GM19238 (cell line): ENCODE measurements at regions not wholly inside any gene's neighbourhood (a gene's known extent, or its start where the extent isn't known, plus 50 kb on each side); places are given as distances from the start of the nearest gene placed in this dataset.
"Not testable (repeated sequence)": the region's sequence is repeated elsewhere in the genome, so short reads cannot be mapped to it uniquely, and the experiment has no call there.

Experiments
- DNase-seq: peaks from one replicate; pipeline ENCODE4 v3.0.0; 2011; ENCODE audit warnings: low spot score; ENCODE audit not compliant: insufficient read length

DNA sequence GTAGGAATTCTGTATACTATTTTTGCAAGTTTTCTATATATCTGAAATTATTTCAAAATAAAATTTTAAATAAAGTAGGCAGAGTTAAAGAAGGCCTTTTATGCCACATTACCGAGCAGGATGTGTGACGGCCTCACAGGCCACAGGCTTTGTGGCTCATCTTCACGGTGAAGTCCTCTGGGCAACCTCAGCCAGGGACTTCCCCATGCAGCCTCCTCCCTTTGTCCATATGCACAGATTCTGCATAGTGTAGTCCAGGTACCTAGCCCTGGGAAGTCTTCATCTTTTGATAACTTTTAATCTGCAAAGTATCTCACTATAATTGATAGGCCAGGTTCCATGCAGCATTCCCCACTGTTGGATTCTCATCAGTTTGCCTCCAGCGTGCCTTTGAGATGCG lies 62.8 kb downstream of the ARHGAP11B start:
- not testable (repeated sequence) for DNase-seq

DNA sequence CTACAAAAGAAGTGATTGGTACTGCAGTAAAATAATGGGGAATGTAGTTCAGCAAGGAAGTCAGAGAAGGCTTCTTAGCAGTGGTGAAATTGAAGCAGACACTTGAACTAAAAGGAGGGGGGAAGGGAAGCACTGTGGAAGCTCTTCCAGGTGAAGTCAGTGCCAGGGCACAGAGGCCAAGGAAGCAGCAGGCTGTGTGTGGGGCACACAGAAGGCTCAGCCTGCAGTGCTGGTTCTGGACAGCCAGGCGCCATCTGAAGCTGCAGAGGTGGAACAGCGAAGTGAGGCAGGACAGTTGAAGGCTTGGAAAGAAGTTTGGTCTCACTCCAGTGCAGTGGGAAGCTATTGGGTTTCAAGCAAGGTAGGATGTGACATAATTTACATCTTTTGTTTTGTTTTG lies 64.2 kb downstream of the ARHGAP11B start:
- DNase-seq = not testable (repeated sequence)

GRCh38 chr15:30695811-30696210 lies 69.9 kb downstream of the ARHGAP11B start:
- DNase-seq = not testable (repeated sequence)

DNA sequence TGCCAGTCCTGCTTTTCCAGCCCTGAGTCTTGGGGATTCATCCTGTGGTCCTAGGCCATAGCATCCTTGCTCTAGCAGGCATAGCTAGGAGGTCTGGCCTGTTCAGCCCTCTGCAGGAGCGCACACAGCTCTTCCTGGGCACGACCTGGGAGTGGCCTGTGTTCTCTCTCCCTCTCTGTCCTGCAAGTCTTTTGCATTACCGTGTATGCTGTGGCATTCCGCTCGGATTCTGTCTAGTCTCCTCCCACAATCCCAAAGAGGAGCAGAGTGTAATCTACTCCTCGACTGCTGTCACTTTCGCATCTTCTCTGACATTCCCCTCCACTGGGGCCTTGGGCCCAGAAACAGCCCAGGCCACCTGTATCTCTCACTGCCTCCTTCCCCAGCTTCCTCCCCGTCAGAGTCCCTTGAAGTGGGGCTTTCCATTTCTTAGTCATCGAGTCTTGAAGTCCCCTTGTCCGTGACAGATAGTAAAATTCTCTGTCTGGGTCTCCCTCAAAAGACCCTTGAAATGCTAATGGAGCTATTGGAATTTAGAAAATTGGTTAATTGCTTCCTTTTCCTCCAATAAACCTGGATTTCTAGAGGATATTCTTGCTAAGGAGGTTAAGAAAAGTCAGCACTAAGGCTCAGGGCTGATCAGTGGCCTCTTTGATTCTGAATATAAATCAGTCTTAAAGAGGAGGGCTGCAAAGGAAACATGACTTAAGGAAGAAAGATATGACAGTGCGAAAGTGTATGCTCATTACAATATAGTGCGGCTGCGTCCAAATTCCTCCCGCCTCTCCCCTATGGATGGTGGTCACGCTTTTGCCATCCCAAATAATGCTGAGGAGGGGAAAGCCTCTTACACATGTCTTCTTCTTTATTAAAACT lies 70.7 kb downstream of the ARHGAP11B start:
- DNase-seq = not testable (repeated sequence)

GRCh38 chr15:30697315-30697685 lies 71.4 kb downstream of the ARHGAP11B start:
- DNase-seq = not testable (repeated sequence)

GRCh38 chr15:30700006-30700597 lies 74.2 kb downstream of the ARHGAP11B start:
- DNase-seq = not testable (repeated sequence)

DNA sequence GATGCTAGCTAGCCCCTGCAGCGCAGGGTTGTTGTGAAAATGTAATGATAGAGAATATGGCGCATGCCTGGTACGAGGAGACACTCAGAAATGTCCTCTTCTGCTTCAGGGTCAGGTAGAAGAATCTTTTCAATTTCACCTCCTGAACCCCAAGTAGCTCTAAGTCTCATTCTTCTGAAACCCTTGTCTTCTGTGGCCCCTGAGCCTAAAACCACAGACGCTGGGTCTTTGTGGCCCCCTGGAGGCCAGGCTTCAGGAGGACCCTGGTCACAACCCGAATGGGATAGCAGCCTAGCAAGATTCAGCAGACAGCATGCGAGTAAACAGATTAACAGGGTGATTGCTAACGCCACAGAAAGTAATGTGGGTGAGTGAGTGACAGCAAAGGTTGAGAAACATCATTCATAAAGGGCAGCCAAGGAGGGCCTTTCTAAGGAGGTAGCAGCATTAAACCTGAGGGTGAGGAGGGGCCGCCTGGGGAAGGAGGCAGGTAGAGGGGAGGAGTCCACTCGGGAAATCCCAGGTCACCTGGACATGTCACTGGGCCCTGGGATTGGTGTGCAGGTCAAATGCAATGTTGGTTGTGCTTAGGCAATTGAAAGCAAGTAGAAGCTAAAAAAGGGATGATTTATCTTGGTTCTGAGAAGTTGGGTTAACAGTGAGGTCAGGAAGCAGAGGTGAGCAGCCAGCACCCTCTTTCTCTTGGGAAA lies 82.2 kb downstream of the ARHGAP11B start:
- not testable (repeated sequence) for DNase-seq

- DNase-seq = not testable (repeated sequence)
Measured at GRCh38 chr15:30708809-30709208, 82.9 kb downstream of the ARHGAP11B start.

DNA sequence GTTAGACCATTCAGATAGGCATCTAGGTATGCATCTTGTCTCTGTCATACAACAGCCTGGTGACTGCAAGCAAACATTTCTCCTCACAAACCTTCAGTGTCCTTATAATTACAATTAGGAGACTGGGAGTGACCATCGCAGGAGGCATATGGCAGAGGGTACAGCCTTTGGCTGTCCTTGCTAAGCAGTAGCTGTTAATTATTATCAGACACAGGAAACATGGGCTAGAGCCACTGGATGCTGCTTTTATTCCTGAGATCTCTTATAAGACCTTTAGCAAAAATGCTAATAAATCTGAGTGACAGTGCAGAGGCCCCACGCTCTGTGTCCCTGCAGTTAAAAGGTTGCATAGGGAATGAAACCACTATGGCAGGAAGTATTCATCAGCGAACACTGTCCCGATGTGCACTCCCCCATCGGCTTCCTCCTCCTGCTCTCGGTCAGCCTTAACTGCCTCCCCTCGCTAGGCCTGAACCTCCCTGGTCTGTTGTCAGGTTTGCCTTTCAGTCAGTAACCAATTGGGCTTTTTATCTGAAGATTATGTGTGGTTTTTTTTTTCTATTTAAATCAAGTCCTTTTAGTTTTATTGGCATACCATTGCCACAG lies 92.2 kb downstream of the ARHGAP11B start:
- DNase-seq = peak; percentile 7

GRCh38 chr15:30719363-30719762 lies 93.4 kb downstream of the ARHGAP11B start:
- not testable (repeated sequence) for DNase-seq

GRCh38 chr15:30720825-30721224 lies 94.9 kb downstream of the ARHGAP11B start:
- not testable (repeated sequence) for DNase-seq

DNA sequence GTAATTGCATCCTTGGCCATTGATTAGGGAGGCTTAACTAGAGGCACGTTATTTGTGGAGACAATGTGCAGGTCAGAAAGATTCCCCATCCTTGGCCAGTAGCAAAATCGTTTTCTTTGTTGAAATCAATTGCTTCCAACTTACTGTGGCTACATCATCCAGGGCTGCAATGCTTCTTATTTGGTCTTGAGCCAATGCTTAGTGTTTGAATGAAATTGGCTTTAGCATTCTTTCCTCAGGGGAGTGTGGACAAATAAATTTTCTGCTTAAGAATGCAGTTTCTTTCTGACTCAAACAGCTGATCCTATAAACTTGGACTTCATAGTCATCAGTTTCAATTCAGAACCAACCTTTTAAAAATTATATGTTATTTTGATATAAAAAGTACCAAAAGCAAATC lies 95.6 kb downstream of the ARHGAP11B start:
- DNase-seq = not testable (repeated sequence)

DNA sequence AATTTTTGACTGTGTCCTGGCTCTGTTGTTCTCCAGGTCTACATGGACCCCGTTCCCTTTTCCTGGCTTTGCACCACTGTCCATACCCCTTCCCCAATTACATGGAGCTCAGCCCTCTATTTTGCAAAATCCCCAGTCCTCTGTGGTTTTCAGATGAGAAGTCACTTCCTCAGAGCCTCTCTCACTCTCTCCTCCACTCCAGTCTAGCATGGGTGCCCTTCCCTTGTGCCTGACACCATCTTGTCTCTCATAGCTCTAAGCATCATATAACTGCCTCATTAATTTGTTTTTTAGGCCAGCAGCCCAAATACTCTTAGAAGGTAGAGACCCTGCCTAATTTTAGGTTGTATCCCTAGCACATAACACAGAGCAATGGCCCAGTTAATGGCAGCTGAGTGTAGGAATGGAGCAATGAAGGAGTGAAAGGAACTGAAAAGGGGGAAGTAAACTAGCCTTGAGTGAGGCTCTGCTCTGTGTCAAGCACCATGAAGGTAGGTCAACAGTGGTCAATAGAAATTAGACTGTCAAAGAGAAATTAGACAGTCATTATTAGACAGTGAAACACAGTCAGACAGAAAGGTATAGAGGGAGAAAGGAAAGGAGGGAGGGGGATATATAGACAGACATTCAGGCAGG lies 97.7 kb downstream of the ARHGAP11B start:
- DNase-seq = not testable (repeated sequence)

GRCh38 chr15:30729880-30730590 lies 104.1 kb downstream of the ARHGAP11B start:
- DNase-seq = not testable (repeated sequence)

- not testable (repeated sequence) for DNase-seq
Measured at GRCh38 chr15:30730633-30731032, 104.7 kb downstream of the ARHGAP11B start.

DNA sequence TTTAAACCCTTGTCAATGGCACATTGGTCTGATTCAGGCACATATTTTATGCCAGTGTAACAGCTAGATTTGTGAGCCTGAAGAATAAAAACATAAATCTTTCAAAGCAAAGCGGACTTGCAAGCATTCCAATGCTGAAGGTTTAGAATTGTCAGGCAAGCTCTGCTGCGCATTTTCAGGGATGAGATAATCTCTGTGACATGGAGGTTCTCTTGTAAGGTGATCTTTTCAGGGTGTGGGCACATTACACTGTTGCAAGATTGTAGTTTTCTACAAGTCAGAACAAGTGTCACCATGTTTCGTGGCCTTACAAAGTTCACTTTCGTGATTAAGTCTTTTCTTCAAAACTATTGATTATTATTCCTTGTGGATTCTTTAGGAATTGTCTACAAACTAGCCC lies 106.2 kb downstream of the ARHGAP11B start:
- not testable (repeated sequence) for DNase-seq

GRCh38 chr15:30735884-30736564 lies 110.1 kb downstream of the ARHGAP11B start:
- not testable (repeated sequence) for DNase-seq

- not testable (repeated sequence) for DNase-seq
Measured at GRCh38 chr15:30742796-30743195, 116.9 kb downstream of the ARHGAP11B start.

GRCh38 chr15:30749048-30749447 lies 123.1 kb downstream of the ARHGAP11B start:
- DNase-seq = not testable (repeated sequence)
